NCI-H2196 (cell line): ENCODE measurements at regions not wholly inside any gene's neighbourhood (a gene's known extent, or its start where the extent isn't known, plus 50 kb on each side); places are given as distances from the start of the nearest gene placed in this dataset.

ENCODE experiments used
- DNase-seq: peaks from one replicate; lab custom pipeline; 2025; ENCODE audit not compliant: unreplicated experiment; lab: John Stamatoyannopoulos, UW

DNA sequence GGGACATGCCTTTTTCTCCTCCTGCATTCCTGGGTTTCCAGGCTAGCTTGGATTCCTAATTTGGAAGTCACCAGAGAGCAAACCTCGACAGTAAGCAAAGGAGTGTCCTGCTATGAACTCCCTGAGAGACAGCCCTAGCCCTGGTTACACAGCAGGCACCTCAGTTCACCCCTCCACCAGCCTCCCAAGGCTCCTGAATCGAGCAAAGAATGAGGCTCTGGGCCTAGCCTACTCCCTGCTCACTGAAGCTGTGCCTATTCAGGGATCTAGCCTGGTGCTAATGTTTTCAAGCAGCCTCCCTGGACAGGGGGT is 66.7 kb upstream of the RMDN2 start:
- DNase-seq: no peak

DNA sequence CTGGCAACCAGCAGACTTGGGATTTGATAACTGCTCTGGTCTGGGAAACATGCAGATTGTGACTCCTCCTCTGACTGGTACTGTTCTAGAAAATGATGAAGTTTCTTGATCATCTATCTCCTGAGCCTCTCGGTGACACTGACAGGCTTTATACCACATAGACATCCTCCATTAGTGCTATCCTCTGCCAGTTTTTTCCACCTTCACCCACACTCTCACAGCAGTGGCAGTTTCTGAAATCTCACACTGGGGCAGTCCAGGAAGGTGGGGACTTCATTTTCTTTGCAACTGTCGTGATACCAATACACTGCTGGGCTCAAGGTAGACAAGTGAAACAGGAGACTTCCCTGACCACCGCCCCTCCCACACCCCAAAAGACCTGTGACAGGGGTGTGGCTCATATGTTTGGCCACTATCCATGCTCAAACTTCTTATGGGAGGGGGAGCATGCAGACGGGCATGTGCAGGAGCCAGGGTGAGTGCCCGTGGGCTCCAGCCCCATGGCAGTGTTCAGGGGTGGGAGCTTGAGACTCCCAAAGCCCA is 66.3 kb upstream of the RMDN2 start:
- DNase-seq: no peak

DNA sequence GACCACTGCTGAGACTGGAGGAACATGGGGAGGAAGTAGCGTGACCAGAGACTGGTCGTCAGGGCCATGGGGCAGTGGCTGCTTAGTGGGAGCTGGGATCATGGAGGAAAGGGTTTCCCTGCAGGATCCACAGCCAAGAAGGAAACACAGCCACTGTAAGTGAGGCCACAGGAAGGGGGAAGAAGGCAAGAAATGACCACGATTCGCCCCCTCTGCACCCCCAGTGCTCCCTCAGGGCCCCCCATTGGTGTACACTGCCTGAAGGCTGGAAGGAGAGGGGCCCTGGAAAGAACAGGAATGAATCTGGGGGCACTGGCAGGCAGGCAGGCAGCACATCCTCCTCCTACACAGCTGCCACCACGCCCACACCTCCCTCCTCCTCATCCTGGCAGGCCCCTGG is 62.5 kb upstream of the RMDN2 start:
- no peak for DNase-seq

DNA sequence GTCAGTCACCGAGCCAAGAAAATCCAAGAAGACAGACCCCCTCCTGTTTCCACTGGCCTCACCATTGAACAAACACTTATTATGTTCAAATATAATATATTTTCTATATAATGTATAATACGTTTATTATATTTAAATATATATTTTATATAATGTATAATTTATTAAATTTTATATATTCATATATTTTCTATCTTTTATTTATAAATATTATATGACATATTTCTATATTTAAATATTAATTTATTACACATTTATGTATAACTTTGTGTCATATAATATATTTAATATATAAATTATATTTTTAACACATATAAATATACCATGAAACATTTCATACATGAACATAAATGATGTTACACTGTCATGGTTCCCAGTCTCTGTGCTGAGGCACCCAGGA is 60.9 kb upstream of the RMDN2 start:
- no peak for DNase-seq

DNA sequence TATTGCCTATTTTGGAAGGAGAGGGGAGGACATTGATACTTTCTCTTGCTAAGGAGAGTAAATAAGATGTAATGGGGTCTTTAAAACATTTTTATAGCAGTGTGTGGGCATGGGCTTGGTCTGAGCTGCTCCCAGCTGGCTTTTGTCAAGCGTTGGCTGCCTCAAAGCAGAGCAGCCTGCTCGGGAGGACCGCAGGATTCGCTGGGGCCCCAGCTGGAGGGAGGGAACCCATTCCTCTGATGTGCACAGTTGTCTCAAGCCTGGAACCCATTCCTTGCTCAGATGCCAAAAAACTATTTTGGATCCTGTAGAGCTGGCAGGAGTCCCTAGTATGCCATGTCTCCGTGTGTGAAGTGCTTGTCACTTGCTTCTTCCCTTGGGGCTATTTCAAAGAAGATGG is 59.4 kb upstream of the RMDN2 start:
- no peak for DNase-seq

- no peak for DNase-seq
Measured at GRCh38 chr2:37866171-37866934, 58.7 kb upstream of the RMDN2 start.

- DNase-seq: no peak
Measured at GRCh38 chr2:37867166-37867565, 57.9 kb upstream of the RMDN2 start.

- no peak for DNase-seq
Measured at GRCh38 chr2:37868866-37869265, 56.2 kb upstream of the RMDN2 start.

DNA sequence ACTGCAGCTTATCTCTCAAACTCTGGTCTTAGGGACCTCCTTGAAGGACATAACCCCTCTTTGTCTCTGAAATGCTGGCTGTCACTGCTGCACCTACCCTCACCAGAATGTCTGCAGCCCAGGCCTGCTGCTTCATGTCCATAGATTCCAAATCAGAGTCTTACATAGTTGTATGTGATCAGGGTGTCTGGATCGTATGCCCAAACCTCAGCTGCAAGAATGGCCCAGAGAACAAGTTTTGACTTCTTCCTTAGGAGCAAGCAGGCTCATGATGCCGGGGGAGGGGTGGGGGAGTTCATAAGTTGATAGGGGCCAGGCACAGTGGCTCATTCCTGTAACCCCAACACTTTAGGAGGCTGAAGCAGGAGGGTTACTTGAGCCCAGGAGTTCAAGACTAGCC is 55.8 kb upstream of the RMDN2 start:
- no peak for DNase-seq

DNA sequence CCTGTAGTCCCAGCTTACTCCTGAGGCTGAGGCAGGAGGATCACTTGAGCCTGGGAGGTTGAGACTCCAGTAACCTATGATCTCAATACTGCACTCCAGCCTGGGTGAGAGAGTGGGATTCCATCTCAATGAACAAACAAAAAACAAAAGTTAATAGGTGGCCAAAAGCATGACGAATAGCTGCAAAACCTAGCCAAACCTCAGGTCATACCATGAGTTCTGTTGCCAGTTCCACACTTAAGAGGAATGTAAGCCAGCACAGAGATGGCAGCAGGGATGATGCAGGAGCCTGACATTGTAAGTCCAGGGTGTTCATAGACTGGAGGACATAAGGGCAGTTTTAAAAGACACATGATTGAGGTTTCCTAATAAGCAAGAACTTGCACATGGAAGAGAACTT is 55.3 kb upstream of the RMDN2 start:
- no peak for DNase-seq

DNA sequence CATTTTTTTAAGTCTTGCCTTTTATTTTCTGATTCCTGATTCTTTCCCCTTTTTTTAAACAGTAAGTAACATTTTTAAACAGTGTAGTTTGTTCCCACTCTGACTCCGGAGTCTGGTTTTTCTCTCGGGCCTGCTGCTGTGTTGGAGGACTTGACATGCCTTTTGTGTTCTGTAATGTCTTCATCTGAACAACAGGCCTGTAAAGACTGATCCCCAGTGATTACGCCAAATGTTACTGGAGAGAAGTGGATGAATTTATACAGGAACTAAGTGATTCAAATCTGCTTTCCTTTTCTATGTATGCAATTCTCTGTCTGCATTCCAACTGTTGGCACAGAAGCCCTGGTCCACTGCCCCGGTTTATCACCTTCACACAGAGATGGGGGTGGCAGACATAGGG is 54.3 kb upstream of the RMDN2 start:
- DNase-seq: no peak

- DNase-seq: no peak
Measured at GRCh38 chr2:37871456-37872191, 53.5 kb upstream of the RMDN2 start.

- no peak for DNase-seq
Measured at GRCh38 chr2:37872192-37872750, 52.8 kb upstream of the RMDN2 start.

DNA sequence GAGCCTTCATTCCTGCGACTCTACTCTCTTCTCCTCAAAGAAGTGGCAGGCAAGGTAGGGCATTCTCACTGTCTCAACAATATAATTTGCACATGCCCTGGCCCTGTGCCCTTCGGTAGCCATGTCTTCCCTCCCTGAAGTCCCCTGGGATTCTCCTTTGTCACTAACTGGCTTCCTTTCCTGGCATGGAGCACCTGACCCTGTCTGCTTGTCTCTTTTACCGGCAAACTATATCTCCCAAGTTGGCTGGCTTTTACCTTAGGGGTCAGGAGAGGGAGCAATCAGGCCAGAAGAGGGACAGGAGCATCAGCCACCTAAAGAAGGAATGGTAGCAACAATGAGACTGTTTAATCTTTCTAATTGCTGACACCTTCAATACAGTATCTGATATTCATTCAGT is 51.9 kb upstream of the RMDN2 start:
- DNase-seq: no peak

- DNase-seq: no peak
Measured at GRCh38 chr2:37873749-37874330, 51.2 kb upstream of the RMDN2 start.

DNA sequence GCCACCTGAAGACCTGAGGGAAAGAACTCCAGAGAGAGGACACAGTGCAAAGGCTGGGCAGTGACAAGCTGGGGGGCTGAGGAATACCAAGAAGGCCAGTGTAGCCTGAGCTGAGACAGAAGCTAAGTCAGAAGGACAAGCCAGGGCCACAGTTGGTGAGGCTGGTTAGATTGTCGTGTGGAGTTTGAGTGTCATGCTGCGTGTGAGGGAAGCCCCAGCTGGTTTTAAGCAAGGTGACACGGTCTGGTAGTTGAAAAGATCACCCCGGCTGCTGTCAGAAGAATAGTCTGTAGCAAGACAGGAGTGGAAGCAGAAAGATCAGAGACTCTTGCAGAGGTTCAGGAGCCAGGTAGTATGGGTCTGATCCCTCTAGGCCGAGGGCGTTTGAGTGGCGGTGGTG is 50.6 kb upstream of the RMDN2 start:
- DNase-seq: no peak
